Activated T-cell treated with anti-CD3 and anti-CD28 coated beads, Interleukin-2, amount 50 U/mL, for 48 hours (primary cell): ENCODE measurements at regions not wholly inside any gene's neighbourhood (a gene's known extent, or its start where the extent isn't known, plus 50 kb on each side); places are given as distances from the start of the nearest gene placed in this dataset.

Source experiments
- DNase-seq, 2 experiments: peaks; one replicate each; pipeline ENCODE4 v3.0.0-alpha.2; 2020

GRCh38 chr9:79889369-79889768 is 317.6 kb downstream of the TLE4 start:
- no peak for DNase-seq

GRCh38 chr9:79885093-79885857 is 313.5 kb downstream of the TLE4 start:
- no peak for DNase-seq

DNA sequence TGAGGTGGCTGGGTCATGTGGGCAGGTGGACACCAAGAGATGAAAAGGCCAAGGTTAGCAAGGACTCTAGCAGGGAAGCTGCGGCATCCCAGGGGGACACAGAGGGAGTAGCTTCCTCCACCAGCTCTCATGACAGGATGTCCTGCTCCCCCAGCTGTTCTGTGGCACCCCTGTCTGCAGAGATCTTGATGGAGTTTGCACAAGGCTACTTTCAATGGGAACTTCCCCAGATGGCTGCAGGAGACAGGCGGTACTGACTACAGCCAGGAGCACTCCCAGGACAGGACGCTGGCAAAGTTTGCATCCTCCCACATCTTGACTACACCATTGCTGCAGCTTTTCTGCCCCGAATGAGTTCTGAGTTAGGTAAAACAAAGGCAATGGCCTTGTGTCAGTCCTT is 312.8 kb downstream of the TLE4 start:
- DNase-seq: no peak

DNA sequence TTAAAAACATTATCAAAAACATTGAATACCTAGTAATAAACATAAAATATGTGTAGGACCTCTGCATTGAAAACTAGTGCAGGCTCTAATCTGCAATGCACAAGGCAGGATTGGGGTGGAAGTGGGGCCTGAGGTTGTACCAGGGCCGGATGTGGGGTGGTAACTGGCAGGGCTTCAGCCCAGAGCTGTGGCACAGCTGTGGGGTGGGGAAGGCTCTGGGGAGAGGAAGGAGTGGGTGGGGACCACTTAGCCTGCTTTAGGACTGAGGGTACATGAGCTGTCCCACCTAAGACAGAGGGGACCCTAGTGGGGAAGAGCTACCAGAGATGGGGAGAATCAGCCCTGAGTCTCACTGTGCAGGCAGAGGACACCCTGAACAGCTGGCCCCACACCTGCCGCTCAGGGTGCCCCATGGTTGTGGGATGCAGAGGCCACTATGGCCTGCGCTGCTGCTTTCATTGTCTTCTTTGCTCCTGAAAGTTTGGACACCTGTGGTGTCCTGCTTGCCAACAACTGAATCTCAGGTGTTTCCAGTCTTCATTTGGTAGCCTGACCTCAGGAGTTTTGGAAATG is 311.4 kb downstream of the TLE4 start:
- DNase-seq: peak; percentile 39 to 53

- DNase-seq: no peak
Observed at GRCh38 chr9:79880626-79881025, 308.9 kb downstream of the TLE4 start.

- no peak for DNase-seq
Observed at GRCh38 chr9:79877943-79878602, 306.3 kb downstream of the TLE4 start.

DNA sequence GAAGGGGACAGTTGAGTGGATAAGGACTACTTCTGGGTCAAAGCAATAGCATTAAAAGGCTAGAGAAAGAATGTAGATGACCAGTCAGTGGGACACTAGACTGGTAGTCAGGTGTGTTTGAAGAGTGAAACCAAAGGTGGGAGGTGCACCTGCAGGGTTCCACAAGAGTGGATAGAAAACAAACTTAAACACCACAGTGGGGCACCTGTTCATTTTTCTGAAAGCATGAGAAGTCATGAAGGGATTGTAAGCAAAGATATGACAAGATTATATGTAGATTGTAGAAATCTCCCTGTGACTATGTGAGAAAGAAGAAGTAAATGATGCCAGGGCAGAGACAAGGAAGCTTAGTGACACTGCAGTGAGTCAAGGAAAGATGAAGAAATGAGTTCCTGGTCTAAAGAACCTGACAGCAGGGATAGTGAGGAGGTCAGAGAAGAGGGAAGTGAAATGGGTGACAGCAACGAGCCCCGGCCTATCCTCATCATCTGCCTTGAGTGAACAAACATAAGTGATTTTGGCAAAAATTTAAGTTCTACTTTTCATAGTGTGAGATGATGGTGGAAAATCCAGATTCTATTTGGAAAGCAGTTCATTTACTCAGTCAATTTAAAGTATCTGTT is 296.9 kb downstream of the TLE4 start:
- DNase-seq: no peak

- DNase-seq: no peak
Observed at GRCh38 chr9:79862921-79863890, 291.4 kb downstream of the TLE4 start.

DNA sequence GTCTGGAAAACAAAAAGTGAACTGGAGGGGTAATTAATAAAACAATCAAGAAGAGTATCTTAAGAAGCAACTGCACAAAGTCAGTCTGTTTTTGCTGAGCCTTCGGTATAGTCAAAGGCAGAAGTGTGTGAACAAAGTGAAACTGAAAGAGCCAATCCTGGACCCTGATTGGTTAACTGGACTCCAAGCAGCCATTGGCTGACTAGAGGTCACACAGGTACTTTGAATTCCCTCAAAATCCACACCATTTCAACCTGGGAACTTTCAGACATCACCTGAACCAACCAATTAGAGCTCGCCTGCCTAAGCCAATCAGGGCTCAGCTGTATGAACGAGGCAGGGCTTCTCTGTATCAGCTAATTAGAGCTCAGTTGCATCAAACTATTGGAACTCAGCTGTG is 286.7 kb downstream of the TLE4 start:
- DNase-seq: no peak

- DNase-seq: no peak
Observed at GRCh38 chr9:79857188-79857587, 285.4 kb downstream of the TLE4 start.

GRCh38 chr9:79847074-79847473 is 275.3 kb downstream of the TLE4 start:
- DNase-seq: no peak

GRCh38 chr9:79829566-79830302 is 258.0 kb downstream of the TLE4 start:
- no peak for DNase-seq

DNA sequence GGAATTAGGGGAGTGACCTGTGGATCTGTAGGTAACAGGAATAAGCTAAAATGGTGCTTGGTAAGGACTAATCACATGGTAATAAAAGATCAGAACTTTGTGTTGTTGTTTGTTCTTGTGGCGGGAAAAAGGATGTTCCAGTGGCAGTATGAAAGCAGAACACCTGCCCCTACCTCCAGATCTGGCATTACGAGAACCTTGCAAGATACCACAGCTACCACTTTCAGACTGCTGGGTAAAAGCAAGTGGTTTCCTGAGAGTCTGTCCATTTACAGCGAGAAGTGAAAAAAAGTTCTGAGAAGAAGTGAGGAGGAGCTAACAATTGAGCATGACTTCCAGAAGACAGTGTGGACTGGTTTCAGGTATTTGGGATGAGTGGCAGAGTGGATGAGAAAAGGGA is 252.5 kb downstream of the TLE4 start:
- no peak for DNase-seq

GRCh38 chr9:79817438-79818004 is 245.8 kb downstream of the TLE4 start:
- DNase-seq: peak; percentile 27 to 33

GRCh38 chr9:79813258-79813638 is 241.5 kb downstream of the TLE4 start:
- DNase-seq: no peak

- DNase-seq: peak in 1 of 2 experiments; percentile 18
Observed at GRCh38 chr9:79812507-79813257, 240.9 kb downstream of the TLE4 start.

GRCh38 chr9:79812099-79812498 is 240.3 kb downstream of the TLE4 start:
- DNase-seq: no peak

GRCh38 chr9:79809931-79810330 is 238.2 kb downstream of the TLE4 start:
- no peak for DNase-seq

DNA sequence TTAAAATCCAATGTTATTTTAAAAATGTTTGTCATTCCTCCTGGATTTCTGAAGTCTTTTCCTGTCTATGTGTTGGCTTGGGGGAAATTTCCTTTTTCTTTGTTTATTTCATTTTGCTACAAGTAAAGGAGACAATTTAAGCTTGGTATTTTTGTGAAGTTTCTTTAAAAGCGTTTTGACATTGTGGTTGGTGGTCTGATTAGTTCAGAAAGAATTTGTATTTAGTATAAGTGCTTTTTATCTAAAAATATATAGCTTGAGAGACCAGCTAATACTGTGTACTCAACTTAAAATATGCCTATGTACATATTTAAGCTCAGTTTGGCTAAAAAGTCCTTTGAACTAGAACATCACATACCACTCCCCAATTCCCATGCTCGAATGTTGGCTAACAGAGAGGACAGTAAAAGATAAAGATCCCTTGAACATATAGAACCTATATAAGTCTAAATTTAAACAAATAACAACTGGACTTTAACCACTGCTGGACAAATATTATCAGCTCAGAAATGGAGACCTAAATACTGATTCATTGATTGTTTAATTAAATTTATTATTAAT is 237.6 kb downstream of the TLE4 start:
- DNase-seq: no peak

- DNase-seq: no peak
Observed at GRCh38 chr9:79807971-79808370, 236.2 kb downstream of the TLE4 start.
